ENCODE measurements at regions not wholly inside any gene's neighbourhood (a gene's known extent, or its start where the extent isn't known, plus 50 kb on each side); places are given as distances from the start of the nearest gene placed in this dataset.

- TF ChIP-seq, protein P1, sequence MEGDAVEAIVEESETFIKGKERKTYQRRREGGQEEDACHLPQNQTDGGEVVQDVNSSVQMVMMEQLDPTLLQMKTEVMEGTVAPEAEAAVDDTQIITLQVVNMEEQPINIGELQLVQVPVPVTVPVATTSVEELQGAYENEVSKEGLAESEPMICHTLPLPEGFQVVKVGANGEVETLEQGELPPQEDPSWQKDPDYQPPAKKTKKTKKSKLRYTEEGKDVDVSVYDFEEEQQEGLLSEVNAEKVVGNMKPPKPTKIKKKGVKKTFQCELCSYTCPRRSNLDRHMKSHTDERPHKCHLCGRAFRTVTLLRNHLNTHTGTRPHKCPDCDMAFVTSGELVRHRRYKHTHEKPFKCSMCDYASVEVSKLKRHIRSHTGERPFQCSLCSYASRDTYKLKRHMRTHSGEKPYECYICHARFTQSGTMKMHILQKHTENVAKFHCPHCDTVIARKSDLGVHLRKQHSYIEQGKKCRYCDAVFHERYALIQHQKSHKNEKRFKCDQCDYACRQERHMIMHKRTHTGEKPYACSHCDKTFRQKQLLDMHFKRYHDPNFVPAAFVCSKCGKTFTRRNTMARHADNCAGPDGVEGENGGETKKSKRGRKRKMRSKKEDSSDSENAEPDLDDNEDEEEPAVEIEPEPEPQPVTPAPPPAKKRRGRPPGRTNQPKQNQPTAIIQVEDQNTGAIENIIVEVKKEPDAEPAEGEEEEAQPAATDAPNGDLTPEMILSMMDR (IDR thresholded peaks at IDR 0.05): no peak
- TF ChIP-seq EP300 (IDR thresholded peaks at IDR 0.05): no peak
- no peak for TF ChIP-seq POLR2AphosphoS5 (IDR thresholded peaks at IDR 0.05)
- TF ChIP-seq POLR2A (IDR thresholded peaks at IDR 0.05): no peak
- Histone ChIP-seq H3K36me3 (no peaks in the 10 kb centered on the region), H3K27me3 (no peaks in the 10 kb centered on the region), H3K4me3 (no peak overlapping the region), H3K9me3 (no peaks in the 10 kb centered on the region), H3K4me1 (no peaks in the 10 kb centered on the region), H3K27ac (no peak overlapping the region)
- DNase-seq (no peak), ATAC-seq (ENCODE audit: low FRiP score in 2 of 2) (no peak)
- WGBS, 2 donors: 30 to 31% methylated on average over 1 of the region's 1 CpG
These were observed 206.3 kb downstream of the CSNK1G3 start for GRCh38 chr5:123718238-123718637.

DNA sequence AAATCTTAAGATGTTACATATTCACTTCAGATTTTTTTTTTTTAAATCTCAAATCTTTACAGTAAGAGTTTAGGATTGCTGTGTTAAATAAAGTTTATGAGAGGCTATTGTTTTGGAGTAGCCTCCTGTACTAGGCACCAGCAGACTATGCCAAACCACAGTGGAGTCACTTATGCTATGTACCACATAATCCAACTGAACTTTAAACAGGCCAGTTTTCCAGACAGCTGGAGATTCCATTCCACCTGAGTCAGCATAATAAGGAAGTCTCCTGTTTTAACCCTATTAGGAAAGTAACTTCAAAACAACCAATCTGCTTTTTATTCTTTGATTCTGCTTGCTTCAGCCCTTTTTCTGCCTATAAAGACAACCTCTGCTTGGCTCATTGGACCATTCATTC is 205.2 kb downstream of the CSNK1G3 start:
- H3K27me3 ChIP-seq: no peaks in the 10 kb centered on the region
- DNase-seq (no peak), ATAC-seq (ENCODE audit: low FRiP score in 2 of 2) (no peak)
- no peaks in the 10 kb centered on the region for H3K36me3 ChIP-seq
- no peak overlapping the region for H3K4me3 ChIP-seq
- TF ChIP-seq POLR2AphosphoS5 (IDR thresholded peaks at IDR 0.05): no peak
- H3K9me3 ChIP-seq: no peaks in the 10 kb centered on the region
- H3K27ac ChIP-seq: no peak overlapping the region
- no peaks in the 10 kb centered on the region for H3K4me1 ChIP-seq

GRCh38 chr5:123710031-123710430 is 198.1 kb downstream of the CSNK1G3 start:
- 88 to 92% methylated on average over 3 of the region's 3 CpGs for WGBS, 2 donors
- no peak overlapping the region for H3K4me3 ChIP-seq
- no peaks in the 10 kb centered on the region for H3K4me1 ChIP-seq
- no peak for DNase-seq
- ATAC-seq (ENCODE audit: low FRiP score in 2 of 2): no peak
- H3K27ac ChIP-seq: no peak overlapping the region
- no peaks in the 10 kb centered on the region for H3K27me3 ChIP-seq
- TF ChIP-seq EP300 (IDR thresholded peaks at IDR 0.05): no peak
- H3K9me3 ChIP-seq: no peaks in the 10 kb centered on the region
- no peaks in the 10 kb centered on the region for H3K36me3 ChIP-seq

DNA sequence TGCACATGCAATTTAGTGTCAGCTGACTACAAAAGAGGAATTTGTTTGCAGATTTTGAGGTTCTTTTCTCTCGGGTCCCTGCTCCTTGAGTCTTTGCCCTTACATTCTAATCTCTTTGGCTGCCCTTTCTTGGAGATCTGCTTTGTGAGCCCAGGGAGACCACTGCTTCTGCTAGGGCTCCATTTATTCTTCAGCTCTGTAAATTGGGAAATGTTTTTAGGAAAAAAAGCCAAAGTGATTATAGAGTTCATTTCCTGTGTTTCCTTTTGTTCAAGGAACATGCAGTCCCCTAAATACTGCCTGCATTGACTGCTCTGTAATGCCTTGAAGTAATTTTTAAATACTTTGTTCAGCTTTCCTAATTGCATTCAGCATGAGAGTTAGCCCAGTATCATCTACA is 197.4 kb downstream of the CSNK1G3 start:
- ATAC-seq (ENCODE audit: low FRiP score in 2 of 2) (no peak), DNase-seq (no peak)
- WGBS, 2 donors: 59% methylated on average over 1 of the region's 1 CpG
- Histone ChIP-seq H3K36me3 (no peaks in the 10 kb centered on the region), H3K27ac (no peak overlapping the region), H3K27me3 (no peaks in the 10 kb centered on the region), H3K4me3 (no peak overlapping the region), H3K9me3 (no peaks in the 10 kb centered on the region), H3K4me1 (no peaks in the 10 kb centered on the region)
- TF ChIP-seq, protein P1 (IDR thresholded peaks at IDR 0.05): no peak
- TF ChIP-seq POLR2AphosphoS5 (IDR thresholded peaks at IDR 0.05) (no peak), POLR2A (IDR thresholded peaks at IDR 0.05) (no peak), EP300 (IDR thresholded peaks at IDR 0.05) (no peak)

DNA sequence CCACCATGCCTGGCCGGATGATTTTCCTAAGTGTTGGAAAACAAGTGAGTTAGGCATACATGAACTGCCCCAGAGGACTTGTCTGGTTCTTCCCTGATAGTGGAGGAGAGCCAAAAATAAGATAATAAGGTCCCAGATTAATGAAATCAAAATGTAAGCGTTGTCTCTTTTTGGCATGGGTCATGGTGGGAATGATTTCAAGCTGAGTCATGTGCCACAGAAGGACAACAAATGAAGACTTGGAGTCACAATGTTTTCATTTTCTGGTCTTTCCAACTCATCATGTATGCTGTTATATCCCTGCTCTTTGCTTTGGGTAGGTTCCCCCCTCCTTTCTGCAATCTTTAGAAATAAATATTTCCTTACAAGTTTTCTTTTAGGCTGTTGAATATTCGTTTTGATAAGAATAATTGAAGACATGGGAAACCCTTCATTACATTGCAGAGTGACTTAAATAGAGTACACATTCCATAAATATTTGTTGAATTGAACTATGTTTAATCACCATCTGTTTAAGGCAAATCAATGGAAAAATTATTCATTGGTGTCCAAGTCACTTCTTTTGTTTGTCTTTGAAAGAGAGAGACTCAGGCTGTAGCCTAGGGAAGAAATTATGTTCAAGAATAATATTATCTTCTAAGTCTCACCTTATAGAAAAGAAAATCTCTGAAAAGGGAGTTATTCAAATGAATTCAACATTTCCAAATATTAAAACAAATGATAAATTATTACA is 196.3 kb downstream of the CSNK1G3 start:
- Histone ChIP-seq H3K27ac (no peak overlapping the region), H3K4me1 (no peaks in the 10 kb centered on the region), H3K9me3 (no peaks in the 10 kb centered on the region), H3K36me3 (no peaks in the 10 kb centered on the region), H3K27me3 (no peaks in the 10 kb centered on the region), H3K4me3 (no peak overlapping the region)
- TF ChIP-seq POLR2AphosphoS5 (IDR thresholded peaks at IDR 0.05): no peak
- TF ChIP-seq, protein P1 (IDR thresholded peaks at IDR 0.05): no peak
- TF ChIP-seq POLR2A (IDR thresholded peaks at IDR 0.05): no peak
- no peak for TF ChIP-seq EP300 (IDR thresholded peaks at IDR 0.05)
- 32 to 58% methylated on average over 3 of the region's 3 CpGs for WGBS, 2 donors
- DNase-seq (no peak), ATAC-seq (ENCODE audit: low FRiP score in 2 of 2) (peak in 1 of 2 donors; percentile 74)

- no peaks in the 10 kb centered on the region for H3K4me1 ChIP-seq
- H3K9me3 ChIP-seq: no peaks in the 10 kb centered on the region
- H3K27me3 ChIP-seq: no peaks in the 10 kb centered on the region
- no peak overlapping the region for H3K4me3 ChIP-seq
- ATAC-seq (ENCODE audit: low FRiP score in 2 of 2) (no peak), DNase-seq (no peak)
- H3K36me3 ChIP-seq: no peaks in the 10 kb centered on the region
- H3K27ac ChIP-seq: no peak overlapping the region
- TF ChIP-seq POLR2AphosphoS5 (IDR thresholded peaks at IDR 0.05) (no peak), EP300 (IDR thresholded peaks at IDR 0.05) (peak in 1 of 4 donors; percentile 6)
These were observed 194.6 kb downstream of the CSNK1G3 start for GRCh38 chr5:123706531-123706930.
